22Rv1 (cell line): ENCODE measurements at regions not wholly inside any gene's neighbourhood (a gene's known extent, or its start where the extent isn't known, plus 50 kb on each side); places are given as distances from the start of the nearest gene placed in this dataset.

Source experiments
- ZFX ChIP-seq: fragments of 450-650 bp; IDR thresholded peaks from 2 replicates; pipeline ENCODE4 v1.6.1; 2017; ENCODE audit warnings: antibody characterized with exemption, borderline replicate concordance
- TF ChIP-seq, protein P1 (sequence below): fragments of 450-650 bp; IDR thresholded peaks from 2 replicates; pipeline ENCODE4 v1.5.1; 2017; ENCODE audit warnings: mild to moderate bottlenecking

DNA sequence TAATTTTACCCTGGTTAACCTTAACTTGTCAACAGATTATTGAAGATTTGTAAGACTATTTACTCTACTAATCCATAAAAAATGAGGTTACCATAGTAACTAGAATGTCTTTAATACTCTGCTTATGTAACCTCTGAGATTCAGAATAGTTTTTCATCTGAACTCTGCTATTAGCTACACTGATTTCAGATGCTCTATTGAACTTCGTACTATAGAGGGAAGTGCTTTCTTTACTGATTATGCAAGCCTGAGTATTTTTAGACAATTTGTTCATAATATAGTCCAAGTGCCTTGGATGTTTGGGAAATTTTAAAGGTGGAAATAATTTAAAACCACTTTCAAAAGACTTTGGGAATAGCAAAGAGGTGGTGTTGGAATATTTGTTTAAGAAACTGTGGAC is 107.9 kb upstream of the GBE1 start:
- TF ChIP-seq, protein P1, sequence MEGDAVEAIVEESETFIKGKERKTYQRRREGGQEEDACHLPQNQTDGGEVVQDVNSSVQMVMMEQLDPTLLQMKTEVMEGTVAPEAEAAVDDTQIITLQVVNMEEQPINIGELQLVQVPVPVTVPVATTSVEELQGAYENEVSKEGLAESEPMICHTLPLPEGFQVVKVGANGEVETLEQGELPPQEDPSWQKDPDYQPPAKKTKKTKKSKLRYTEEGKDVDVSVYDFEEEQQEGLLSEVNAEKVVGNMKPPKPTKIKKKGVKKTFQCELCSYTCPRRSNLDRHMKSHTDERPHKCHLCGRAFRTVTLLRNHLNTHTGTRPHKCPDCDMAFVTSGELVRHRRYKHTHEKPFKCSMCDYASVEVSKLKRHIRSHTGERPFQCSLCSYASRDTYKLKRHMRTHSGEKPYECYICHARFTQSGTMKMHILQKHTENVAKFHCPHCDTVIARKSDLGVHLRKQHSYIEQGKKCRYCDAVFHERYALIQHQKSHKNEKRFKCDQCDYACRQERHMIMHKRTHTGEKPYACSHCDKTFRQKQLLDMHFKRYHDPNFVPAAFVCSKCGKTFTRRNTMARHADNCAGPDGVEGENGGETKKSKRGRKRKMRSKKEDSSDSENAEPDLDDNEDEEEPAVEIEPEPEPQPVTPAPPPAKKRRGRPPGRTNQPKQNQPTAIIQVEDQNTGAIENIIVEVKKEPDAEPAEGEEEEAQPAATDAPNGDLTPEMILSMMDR = no peak
- no peak for TF ChIP-seq ZFX
